GM19467 (cell line): ENCODE measurements at regions not wholly inside any gene's neighbourhood (a gene's known extent, or its start where the extent isn't known, plus 50 kb on each side); places are given as distances from the start of the nearest gene placed in this dataset.
"Not testable (repeated sequence)": the region's sequence is repeated elsewhere in the genome, so short reads cannot be mapped to it uniquely, and the experiment has no call there.

Source experiments
- ATAC-seq: cut with Tn5 transposase; IDR thresholded peaks from one replicate; pipeline ENCODE4 v1.9.1; 2021; ENCODE audit warnings: mild to moderate bottlenecking, moderate library complexity; ENCODE audit not compliant: unreplicated experiment

DNA sequence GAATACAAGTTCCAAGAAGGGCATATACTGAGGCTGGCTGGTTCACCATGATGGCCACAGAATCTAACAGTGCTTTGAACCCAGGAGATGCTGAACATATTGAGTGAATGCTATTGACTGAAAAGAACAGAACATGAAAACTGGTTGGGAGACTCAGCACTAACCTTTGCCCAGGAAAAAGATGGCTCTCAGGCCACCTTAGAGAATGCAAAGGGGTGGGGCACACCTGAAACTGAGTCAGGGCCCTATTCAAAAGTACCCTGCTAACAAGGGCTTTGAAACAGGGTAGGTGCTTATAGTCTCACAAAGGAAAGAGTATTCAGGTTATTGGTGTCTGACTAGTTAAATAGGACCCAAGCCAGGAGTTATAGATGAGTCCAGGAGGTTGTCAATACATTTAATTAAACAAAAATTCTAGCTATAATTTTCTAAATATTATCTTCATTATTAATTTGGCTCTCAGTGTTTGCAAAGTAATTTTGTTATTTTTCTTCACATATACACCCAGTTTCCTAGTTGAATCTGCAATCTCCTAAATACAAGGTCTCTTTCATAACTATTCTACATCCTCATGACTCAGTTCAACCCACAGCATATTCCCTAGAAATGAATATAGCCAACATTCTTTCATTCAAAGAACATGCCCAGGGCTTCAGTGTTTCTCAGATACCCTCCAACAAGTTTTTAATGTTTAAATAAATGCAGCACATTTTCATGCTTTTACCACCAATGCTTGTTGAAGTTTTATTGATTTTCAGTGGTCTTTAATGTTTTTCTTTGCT is 144.2 kb upstream of the RAPGEF2 start:
- ATAC-seq = no peak

DNA sequence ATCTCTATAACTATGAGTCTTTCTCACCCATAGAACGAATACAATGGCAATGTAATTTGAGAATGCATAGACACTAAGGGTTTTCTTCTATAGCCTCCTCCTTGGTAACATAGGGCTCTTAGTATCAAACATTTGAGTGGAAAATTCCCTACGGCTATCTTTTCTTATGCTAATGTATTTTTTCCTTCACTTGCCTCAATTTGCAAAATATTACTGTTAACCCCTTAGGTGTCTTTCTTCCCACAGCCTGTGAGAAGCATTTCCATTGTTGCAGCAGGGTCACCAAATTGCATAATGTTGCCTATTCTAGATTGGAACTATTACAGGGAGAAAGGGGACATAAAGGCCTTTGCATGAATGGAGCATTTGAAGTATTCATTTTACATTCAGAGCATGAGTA is 140.5 kb upstream of the RAPGEF2 start:
- ATAC-seq = no peak

DNA sequence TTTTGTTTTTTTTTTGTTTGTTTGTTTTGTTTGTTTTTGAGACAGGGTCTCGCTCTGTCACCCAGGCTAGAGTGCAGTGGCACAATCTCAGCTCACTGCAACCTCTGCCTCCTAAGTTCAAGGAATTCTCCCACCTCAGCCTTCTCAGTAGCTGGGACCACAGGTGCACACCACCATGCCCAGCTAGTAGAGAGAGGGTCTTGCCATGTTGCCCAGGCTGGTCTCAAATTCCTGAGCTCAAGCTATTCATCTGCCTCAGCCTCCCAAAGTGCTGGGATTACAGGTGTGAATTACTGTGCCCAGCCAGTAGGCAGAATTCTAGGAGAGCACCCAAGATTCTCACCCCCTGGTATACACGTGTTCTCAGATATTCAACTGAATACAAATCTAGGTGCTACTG is 139.6 kb upstream of the RAPGEF2 start:
- not testable (repeated sequence) for ATAC-seq

DNA sequence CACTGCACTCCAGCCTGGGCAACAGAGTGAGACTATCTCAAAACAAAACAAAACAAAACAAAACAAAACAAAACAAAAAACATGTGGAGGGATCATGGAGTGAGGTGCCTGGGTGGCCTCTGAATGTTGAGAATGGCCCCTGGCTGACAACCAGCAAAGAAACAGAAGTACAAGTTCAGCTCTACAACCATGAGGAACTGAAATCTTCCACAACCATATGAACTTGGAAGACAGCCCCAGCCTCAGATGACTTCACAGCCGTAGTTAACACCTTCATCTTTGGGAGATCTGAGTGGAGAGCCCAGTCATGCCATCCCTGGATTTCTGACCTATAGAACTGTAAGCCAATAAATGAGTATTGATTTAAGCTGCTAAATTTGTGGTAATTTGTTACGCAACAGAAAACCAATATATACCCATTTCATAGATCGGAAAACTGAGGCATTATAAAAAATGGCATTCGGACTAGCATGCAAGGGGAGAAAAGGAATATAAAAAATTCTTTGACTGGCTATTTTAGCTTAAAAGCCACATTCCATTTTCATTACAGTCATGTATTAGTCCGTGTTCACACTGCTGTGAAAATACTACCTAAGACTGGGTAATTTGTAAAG is 138.7 kb upstream of the RAPGEF2 start:
- no peak for ATAC-seq

DNA sequence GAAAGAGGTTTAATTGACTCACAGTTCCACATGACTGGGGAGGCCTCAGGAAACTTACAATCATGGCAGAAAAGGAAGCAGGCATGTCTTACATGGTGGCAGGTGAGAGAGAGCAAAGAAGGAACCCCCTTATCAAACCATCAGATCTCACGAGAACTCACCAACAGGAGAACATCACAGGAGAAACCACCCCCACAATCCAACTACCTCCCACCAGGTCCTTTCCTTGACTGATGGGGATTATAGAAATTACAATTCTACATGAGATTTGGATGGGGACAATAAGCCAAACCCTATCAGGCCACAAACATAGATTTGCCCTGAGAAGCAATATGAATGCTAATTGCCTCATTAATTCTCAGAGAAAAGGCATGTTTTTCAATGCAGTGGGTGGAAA is 138.2 kb upstream of the RAPGEF2 start:
- no peak for ATAC-seq

DNA sequence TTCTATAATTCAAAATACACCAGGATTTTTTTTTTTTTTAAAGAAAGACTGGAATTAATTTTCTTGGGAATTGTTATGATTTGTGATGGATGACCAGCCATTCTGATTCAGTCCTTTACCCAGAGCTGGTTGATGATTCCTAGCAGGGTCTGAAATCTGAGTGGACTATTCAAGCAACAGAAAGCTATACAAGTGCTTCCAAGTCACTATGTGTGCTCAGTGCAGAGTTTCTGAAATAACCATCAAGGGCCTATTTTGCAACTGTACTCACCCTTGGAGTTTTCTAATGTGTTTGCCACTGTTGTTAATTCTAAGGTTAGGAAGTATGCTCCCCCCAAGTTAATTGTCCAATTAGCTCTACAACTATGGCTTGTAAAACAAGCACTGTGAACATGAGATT is 137.7 kb upstream of the RAPGEF2 start:
- ATAC-seq = no peak

DNA sequence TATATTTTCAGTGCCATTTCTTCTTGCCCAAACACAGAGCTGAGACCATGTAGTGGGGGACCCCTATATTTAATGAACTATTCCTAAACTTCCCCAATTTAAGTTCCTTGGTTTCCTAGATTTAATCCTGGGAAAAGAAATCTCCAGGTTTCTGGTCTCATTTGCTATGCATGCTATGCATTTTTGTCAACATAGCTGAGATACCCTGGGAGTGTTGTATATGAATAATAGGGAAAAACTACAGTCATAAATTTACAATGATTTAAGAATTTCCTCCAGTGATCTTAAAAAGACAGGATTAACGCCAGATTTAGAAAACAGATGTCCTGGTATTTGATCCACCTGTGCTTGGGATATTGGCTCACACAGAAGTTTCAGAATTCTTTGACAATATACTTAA is 136.8 kb upstream of the RAPGEF2 start:
- no peak for ATAC-seq

DNA sequence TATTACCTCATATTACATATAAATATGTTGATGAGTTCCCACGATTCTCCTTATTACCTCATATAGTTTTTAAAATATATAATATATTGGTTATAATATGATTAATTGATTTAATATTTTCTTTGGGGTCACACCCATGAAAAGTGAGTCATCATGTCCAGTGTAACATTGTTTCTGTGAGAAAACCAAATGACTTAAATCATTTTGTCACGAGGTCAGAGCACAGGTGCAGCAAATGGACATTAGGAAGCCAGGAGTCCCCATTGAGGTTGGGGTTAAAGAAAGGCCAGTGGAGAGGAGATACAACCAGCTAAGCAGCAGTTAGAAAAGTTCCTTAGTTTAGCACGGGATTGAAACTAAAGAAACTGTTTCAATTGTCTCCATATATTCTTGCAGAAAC is 133.9 kb upstream of the RAPGEF2 start:
- no peak for ATAC-seq

DNA sequence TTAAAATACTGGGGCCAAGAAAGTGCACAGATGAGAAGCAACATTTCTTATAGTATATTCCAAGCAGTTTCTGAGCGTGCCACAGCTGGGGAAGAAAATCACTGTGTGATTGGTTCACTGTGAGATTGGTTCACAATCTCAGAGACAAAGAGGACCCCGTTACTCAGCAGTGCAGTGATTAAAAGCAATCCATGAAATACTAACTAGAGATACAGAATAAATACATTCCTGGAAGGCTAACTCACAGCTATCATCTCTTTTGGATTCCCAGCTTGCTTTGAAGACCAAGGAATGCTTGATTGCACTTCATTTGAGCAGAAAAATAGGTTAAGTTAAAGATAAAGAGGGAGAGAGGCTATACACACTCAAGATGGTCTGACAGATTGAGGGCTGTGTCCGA is 132.1 kb upstream of the RAPGEF2 start:
- no peak for ATAC-seq

DNA sequence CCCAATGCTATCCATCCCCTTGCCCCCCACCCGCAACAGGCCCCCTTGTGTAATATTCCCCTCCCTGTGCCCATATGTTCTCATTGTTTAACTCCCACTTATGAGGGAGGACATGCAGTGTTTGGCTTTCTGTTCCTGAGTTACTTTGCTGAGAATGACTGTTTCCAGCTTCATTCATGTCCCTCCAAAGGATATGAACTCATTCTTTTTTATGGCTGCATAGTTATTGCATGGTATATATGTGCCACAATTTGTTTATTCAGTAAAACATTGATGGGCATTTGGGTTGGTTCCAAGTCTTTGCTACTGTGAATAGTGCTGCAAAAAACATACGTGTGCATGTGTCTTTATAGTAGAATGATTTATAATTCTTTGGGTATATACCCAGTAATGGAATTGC is 128.4 kb upstream of the RAPGEF2 start:
- ATAC-seq = not testable (repeated sequence)

DNA sequence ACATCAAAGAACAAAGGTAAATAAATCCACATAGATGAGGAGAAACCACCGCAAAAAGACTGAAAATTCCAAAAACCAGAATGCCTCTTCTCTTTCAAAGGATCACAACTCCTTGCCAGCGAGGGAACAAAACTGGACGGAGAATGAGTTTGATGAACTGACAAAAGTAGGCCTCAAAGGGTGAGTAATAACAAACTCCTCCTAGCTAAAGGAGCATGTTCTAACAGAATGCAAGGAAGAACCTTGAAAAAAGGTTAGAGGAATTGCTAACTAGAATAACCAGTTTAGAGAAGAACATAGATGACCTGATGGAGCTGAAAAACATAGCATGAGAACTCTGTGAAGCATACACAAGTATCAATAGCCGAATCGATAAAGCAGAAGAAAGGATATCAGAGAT is 122.2 kb upstream of the RAPGEF2 start:
- not testable (repeated sequence) for ATAC-seq

DNA sequence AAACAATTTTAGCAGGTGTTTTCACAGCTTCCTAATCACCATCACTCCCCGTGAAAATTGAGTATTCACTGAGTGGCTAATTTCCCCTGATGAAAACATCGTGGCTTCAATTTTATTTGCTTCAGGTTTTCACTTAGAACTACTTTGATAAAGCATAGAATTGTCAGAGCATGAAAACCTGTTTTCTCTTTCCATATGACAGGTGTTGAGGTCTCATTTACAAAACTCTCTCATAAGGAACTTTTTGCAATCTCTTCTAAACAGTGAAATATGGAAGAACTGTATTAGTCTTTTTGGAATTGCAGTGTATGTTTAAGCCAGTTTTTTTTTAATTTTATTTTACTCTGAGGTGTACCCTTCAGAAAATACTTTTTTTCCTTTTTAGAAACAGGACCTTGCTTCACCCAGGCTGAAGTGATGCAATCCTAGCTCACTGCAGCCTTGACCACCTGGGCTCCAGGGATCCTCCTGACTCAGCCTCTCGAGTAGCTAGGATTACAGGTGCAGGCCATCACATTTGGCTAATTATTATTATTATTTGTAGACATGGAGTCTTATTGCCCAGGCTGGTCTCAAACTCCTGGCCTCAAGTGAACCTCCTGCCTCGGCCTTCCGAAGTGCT is 111.2 kb upstream of the RAPGEF2 start:
- no peak for ATAC-seq

DNA sequence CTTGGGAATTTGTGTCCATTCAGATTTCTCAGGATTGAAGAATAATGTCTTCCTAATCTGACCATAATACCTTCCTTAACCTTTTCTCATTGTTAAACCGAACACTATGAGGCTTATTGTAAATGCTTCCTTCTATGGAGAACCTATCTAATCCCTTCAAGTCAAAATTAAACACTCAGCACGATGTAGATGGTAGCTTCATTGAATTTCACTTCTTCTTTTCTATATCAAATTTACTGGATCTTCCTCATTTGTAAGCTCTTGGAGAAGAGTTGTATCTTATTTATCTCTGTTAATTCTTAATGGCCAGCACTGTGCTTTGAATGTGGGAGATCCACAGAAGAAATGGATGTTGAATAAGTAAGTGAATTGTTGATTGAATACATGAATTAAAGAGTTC is 109.0 kb upstream of the RAPGEF2 start:
- ATAC-seq = no peak

DNA sequence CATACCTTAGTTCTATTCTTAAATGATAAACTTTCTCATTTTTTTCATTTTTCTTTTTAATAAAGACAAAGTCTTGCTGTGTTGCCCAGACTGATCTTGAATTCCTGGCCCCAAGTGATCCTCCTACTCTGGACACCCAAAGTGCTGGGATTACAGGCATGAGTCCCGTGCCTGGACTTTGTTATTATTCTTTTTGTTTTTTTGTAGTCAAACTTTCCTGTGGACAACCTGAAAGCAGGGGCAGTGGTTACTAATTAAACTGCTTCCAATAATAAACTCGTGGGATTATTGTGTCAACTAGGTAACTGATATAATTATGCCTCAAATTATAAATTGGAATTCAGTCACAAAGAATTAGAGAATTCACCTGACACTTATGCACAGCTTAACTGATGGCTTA is 107.8 kb upstream of the RAPGEF2 start:
- ATAC-seq = no peak

DNA sequence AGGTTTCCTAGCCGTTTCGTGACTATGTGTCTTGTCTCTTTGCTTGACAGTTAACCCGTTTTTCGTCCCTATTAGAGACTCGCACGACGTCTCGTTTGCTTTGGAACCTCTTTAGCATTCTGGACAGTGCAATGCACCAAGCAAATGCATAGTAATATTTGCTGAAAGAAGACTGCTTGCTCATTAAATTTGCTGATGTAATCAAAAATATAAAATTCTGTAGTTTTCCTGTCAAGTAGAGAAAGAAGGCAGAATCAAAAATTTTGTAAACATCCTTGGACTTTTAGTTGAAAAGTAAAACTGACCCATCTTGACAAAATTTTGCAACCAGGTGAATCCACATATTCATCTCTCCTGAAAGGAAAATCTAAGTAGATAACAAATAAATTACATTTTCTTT is 106.9 kb upstream of the RAPGEF2 start:
- ATAC-seq = no peak

DNA sequence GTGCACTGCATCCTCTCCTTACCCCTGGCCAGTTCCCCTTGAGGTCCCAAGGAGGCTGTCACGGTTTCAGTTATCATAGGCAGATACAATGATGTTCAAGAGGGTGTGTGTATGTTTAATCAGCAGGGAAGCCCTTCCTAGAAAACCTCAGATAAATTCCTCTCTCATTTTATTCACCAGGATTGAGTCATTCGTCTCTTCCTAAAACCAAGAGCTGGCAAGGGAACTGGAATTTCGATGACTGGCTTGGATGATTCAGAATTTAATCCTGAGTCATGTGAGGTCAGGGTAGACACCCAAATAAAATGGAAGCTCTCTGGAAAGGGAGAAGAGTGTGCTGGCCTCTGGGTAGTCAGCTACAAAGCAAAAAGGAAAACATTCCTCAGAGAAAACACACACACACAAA is 106.2 kb upstream of the RAPGEF2 start:
- no peak for ATAC-seq

DNA sequence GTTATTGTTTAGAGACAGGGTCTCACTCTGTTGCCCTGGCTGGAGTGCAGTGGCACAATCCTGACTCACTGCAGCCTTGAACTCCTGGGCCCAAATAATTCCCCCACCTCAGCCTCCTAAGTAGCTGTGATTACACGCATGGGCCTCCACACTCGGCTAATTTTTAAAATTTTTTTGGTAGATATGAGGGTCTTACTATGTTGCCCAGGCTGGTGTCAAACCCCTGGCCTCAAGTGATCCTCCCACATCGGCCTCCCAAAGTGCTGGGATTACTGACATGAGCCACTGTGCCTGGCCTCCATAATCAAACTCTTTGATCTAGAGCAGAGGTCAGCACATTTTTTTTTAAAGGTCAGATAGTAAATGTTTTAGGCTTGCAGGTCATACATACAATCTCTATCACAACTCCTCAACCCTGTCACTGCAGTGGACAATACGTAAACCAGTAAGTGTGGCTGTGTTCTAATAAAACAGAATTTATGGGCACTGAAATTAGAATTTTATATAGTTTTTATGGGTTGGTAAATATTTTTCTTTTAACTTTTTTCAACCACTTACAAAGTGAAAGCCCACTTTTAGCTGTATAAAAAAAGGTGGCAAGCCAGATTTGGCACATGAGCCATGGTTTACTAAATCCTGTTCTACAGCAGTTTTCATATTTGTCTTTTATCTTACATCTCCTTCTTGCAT is 105.1 kb upstream of the RAPGEF2 start:
- ATAC-seq = no peak

DNA sequence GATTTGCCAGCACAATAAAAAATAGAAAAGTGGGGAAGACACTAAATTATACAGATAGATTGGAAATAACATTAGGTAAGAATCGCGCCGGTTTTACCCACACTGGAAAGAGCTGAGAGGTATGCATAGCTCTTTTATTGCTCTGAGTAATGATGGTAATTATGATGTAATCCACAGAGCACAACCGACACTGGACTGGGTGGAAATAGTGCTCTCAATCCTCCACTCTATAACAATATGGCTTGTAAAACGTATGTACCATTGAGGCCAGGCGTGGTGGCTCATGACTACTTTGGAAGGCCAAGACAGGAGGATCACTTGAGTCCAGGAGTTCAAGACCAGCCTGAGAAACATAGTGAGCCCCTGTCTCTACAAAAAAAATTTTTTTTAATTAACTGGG is 104.3 kb upstream of the RAPGEF2 start:
- no peak for ATAC-seq

DNA sequence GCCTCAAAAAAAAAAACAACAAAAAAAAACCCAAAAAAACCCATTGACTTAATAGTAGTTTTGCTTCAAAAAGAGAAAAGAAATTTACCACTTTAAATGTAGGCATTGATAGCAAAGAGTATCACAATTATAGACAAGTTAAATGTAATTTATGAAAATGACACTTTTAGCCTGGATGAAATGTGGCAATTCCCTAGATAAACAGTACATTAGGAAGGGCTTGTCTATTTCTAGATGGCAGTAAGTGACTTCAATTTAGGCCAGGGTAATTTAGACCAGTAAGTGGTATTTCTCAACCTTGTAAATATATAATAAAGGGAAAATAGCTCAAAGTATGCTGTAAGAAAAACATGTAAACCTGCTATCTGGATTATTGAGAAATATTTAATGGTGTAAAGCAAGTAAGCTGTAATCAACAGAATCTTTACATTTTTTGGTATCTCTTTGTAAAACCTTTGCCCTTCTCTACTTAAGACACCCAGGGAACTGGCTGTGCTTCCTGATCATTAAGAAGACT is 103.7 kb upstream of the RAPGEF2 start:
- ATAC-seq = no peak

DNA sequence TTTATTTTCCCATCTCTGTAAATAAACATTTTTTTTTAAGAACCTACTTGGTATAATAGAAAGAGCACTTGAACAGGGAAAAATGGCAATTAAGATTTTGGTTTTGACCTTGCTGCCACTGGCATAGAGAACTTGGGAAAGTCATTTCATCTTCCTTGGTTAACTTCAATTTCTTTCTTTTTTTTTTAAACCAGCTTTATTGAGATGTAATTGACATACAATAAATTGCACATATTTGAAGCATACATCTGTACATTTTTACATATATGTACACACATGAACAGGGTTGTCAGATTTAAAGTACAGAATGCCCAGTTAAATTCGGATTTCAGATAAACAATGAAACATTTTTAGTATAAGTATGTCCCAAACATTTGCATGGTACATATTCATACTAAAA is 103.0 kb upstream of the RAPGEF2 start:
- ATAC-seq = no peak

DNA sequence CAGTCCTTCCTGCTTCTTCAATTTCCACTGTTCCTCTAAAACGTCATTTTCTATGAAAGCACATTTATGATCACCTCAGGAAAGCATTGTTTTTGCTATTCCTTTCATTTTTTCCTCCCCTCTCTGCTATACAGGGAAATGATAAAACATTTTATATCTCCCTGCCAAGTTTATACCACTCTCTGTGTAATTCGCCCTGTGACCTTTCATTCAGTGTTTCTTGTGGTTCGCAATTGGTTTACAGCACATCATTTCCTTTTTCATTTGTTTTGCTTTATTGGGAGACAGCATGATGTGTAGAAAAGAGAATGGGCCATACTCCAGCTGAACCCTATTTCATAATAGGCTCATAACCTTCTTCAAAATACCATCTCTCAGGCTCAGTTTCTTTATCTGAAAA is 99.9 kb upstream of the RAPGEF2 start:
- ATAC-seq = no peak
